D341Med (cell line): ENCODE measurements at regions not wholly inside any gene's neighbourhood (a gene's known extent, or its start where the extent isn't known, plus 50 kb on each side); places are given as distances from the start of the nearest gene placed in this dataset.

Experiments
- DNase-seq: peaks from one replicate; pipeline ENCODE4 v3.0.0; 2012; ENCODE audit warnings: low spot score

DNA sequence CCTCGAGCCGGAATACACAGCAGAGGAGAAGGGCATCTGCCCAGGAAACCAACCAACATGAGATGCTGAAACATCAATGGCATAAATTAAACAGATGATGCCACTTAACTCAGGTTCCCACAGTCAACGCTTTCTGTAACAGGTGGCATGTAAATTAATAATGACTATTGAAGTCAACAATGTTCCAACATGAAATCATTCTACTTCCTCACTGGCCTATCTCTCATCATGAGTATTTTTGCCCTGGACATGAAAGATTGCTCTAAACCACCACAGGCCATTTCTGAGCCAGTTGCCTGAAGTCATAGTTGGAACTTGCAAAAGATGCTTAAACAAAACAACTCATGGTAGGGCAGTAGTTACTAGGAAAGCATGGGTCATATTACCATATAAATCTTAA lies 397.9 kb upstream of the JARID2 start:
- no peak for DNase-seq

DNA sequence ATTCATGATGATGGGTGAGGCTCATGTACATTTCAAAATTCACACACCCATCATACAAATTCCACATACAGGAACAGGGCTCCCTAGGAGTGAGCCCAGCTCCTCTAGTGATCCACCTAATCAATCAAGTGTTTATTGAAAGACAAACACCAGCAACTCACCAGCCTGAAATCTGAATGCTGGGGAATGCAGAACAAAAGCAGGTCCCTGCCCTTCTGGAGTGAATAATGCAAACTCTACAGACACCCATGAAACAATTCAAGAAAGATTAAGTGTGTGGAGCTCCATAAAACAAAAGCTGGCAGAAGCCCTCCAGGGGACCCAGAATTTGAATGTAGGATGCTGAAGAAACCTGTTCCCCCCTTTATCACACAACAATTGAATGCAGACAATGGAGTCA lies 396.7 kb upstream of the JARID2 start:
- DNase-seq: no peak

DNA sequence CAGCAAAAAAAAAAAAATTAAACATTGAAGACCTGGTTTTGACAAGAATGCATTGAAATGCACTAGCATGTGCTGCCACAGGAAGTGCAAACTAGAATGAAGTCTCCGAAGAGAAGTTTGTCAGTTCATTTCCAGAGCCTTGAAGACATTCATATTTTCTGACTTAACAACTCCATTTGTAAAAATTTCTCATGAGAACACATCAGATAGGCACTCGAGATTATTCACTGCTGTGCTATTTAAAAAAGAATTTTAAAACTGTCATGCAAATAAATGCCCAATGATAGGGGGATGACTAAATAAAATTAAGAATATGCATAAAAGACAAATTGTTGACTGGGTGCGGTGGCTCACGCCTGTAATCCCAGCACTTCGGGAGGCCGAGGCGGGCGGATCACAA lies 394.6 kb upstream of the JARID2 start:
- DNase-seq: no peak

DNA sequence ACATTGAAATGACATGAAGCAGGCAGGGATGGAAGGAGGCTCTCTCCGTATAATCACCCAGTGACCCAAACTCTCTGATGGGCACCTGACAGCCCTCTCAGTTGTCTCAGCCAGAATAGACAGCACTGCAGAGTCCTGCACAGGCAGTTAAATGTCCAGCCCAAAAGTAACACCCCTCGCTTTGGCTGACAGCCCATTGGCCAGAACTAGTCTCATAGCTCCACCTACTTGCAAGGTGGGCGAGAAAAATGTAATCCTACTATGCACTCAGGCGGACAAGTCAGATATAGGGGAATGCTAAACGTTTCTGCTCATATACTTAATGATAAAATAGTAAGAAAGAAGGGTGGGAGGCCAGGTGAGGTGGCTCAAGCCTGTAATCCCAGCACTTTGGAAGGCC lies 393.5 kb upstream of the JARID2 start:
- DNase-seq: no peak

DNA sequence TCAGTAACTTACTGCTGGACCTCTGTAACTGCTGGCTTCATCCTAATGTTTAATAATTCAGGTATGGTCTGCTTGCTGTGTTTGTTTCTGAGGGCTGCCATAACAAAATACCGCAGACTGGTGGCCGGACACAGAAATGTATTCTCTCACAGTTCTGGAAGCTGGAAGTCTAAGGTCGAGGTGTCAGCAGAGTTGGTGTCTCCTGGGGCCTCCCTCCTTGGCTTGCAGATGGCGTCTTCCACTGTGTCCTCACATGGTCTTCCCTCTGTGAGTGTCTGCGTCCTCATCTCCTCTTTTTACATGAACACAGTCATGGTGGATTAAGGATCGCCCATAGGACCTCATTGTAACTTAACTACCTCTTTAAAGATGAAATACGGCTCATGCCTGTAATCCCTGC lies 389.7 kb upstream of the JARID2 start:
- DNase-seq: no peak

DNA sequence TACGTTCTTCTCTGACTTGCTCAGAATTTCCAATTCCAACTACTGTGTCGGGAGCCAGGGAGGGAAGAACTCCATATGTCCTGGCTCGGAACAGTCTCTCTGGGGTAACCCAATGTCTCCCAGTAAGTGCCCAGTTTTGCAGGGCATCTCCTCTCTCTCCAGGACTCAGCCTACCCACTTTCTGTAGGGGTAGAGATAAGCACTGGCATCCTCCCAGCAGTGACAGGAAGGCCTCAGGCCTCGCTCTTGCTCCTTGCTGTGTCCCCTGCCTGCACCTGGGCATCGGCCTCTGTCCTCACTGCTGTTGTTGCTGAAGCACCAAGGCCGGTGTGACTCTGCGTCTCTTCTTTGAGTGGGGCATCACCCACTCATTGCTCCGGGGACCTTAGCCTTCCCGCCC lies 388.9 kb upstream of the JARID2 start:
- DNase-seq: no peak

DNA sequence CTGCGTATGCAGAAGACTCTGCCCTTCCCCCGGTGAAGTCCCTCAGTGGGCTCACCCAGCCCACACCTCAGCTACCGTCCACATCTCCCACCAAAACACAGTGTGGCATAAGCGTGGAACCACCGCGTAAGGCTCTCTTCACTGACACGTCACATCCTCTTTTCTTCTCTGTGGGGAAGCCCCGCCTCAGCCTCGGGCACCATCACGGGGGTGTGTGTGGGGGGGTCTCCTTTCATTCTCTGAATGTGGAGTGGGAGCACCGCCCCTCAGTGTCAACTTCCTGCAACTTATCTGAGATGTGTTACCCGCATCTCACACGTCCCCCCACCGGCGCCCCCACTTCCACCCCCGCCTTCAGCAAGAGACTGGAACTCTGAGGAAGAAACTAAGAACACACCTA lies 388.4 kb upstream of the JARID2 start:
- no peak for DNase-seq

DNA sequence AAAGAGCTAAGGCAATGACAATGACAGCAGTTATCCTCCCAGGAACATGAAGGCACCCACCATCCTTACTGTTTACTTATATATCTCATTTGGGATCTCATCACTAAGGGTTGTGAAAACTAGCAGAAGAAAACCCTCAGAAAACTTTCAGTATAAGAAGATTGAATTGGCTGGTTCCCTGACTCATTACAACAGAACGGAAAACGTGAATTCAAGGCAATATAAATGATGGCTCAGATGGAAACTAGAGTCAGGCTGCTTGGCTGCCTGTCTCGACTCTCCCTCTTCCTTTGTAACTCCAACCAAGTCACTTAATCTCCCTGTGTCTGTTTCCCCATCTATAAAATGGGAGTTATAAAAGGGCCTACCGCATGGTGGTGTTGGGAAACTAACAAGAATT lies 387.1 kb upstream of the JARID2 start:
- DNase-seq: no peak

DNA sequence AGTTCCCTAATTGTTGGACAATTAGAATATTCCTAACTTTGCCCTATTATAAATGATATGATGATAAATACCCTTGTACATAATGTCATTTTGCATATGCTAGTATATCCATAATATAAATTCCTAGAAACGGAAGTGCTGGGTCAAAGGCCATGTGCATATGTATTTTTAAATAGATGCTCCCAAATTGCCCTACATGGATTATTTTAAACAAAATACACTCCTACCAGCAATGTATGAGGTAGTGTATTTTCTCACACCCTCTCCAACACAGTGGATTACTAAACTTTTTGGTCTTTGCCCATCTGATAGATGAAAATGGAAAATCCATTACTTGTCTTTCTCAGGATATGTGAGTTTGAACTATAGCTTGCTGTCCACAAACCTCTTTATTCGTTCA lies 385.1 kb upstream of the JARID2 start:
- DNase-seq: no peak

DNA sequence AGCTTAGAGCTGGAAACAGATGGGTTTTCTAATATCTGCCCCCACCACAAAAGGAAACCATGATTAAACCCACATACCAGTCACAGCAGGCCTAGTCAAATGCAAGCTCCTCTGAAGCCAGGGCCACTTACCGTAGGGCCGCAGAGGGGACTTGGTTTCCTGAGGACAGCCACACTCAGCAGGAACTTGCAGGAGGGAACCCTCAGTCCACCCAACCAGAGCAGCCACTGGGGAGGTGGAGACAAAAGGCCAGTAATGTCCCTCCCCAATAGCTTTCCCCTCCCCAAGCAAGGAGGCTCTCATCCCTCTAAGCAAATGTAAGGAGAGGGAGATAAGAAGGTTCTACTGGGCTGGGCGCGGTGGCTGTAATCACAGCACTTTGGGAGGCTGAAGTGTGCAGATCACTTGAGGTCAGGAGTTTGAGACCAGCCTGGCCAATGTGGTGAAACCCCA lies 384.4 kb upstream of the JARID2 start:
- DNase-seq: peak; percentile 73

DNA sequence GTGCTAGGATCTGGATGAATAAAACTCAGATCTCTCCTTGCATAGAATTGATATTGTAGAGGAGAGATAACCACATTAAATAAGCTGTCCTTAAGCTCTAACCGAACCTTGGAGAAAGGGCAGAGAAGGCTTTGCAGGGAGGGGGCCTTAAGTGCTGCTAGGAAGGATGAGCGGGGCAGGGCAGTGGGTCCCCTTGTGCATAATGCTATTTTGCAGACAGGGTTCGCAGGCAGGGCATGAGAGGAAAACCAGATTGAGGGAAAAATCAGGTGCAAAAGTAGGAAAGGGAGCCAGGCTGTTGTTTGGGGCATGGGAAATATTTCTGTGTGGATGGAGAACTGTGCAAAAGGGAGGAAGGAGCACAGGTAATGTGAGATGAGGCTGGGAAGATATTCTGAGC lies 383.0 kb upstream of the JARID2 start:
- no peak for DNase-seq

DNA sequence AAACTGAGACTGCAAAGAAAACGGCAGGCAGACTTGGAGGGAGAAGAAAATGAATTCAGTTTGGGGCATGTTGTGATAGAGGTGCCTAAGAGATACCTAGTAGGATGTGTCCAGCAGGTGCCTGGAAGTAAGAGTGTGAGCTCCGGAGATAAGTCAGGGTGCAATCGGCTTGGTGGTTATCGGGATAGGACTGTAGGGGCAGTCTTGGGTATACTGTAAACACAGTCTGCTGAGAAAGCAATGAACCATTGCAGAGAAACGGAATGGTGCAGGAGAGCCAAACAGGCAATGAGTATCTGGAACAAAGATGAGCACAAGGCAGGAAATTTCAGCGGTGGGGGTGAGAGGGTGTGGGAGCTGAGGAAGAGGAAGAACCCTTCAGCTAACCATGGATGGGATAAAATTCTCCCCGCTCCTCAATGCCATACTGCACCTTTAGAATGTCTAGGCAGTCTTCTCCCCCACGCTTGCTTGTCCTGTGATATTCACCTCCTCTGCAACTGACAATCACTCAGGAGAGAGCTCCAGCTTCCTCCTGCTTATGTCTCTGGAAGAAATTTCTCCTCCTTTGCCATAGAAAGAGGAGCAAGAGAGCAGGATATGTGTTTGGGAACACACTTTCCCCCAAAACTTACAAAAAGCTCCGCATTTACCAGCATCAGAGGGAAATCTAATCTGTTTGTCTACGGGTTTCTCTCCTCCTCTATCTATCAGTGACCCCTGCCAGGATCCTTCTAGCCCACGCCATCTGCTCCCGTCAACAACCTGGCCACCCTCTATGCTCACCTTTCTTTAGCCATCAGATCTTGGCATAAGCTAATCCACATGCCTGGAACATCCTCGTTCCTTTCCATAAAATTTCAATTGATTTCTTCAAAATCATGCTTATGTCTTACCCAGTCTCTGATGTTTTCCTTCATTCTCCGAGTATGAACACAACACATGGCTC lies 381.7 kb upstream of the JARID2 start:
- no peak for DNase-seq

DNA sequence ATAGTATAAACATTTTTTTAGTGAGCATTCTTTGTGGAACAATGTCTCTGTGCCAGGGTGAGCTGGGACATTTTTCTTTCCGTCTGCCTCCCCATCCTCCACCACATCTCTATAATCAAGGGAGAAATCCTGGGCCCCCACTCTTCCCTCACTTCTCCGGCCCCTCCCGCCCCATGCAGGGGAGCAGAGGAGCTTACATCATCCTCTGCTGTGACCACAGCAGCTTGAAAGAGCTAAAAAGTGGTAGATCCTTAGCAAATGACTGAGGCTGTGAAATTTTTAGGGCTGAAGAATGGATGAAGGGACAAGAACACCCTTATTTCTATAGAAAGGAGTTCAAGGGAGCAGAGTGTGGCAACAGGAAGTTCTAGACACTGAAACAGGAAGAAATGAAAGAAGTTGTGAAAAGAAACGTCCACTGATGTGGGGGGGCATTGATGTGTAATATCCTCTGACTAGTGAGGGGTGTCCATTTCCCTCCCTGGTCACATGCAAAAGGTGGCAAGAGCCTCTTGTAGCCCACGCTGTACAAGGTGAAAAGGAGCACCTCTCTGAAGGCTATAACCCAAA lies 380.3 kb upstream of the JARID2 start:
- DNase-seq: no peak

DNA sequence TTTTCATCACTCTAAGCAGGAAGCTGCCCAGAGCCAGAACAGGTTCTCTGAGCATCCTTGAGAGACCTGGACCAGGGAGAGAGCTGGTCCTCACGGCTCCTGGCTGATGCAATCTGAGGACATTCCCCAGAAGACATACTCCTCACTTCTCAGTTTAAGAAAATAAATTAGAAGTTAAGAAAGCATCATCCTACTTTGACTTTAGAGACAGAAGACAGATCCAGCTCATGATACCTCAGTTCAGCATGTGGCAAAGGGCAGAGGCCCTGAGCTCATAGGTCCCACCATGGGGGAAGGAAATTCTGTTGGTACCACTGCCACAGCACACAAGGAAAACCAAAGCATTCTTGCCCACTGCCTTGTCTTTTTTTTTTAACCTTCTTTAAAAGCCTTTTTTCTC lies 378.1 kb upstream of the JARID2 start:
- DNase-seq: no peak

DNA sequence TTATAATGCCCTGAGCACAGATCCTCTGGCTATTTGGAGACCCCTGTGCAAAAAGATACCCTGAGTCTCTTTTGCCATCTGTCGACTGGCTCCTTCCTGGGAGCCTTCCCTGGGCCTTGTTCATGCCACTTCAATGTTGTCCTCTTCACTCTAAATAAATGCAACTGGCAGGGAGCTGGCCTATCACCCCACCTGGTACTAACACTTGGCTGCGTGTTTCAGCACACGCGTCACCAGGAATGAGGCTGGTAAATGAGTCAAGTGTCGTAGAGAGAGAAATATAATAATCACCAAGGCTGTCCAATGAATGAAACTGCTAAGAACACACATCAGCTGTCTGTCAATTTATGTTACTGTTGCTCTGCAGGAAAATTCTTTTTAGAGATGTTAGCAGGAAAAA lies 374.6 kb upstream of the JARID2 start:
- DNase-seq: no peak

DNA sequence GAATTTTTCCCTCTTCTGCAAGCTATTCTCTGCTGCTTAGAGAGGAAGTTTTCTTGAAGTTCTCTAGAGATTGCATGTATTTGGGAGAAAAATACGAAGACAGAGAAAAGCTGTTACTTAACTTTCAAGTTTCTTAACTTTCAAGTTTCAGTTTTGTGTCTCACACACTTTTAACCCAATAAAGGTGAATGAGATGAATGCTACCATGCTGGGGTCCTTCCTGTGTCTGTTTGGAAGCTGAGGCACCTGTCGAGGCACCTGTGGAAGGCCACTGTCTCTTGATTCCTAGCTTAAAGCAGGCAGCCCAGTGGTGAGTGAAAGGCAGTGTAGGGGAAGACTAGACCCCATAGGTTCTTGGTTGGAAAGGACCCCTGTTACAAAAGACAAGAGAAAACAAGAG lies 372.8 kb upstream of the JARID2 start:
- no peak for DNase-seq

DNA sequence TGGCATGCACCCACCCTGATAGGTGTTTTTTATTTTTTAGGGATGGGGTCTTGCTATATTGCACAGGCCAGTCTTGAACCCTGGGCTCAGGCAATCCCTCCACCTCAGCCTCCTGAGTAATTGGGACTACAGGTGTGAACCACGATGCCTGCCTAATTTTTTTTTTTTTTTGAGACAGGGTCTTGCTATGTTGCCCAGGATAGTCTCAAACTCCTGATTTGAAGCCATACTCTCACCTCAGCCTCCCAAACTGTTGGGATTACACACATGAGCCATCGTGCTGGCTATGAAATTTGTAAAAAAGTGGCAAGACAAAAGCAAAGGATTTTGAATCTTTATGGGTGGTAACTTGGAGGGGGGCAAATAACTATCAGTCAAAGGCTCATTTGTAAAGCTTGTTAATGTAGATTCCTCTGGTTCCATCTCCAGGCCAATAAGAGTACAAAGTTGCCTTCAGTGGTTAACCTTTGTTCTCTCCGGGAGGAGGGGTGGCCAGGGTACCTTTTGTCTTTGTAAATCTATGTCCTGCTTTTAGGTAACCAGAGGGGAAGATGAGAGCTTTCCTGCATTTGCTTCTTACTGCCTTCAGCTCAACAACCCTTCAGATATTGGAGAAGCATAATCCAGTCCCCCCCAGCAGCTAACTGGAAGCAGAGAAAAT lies 372.0 kb upstream of the JARID2 start:
- no peak for DNase-seq

DNA sequence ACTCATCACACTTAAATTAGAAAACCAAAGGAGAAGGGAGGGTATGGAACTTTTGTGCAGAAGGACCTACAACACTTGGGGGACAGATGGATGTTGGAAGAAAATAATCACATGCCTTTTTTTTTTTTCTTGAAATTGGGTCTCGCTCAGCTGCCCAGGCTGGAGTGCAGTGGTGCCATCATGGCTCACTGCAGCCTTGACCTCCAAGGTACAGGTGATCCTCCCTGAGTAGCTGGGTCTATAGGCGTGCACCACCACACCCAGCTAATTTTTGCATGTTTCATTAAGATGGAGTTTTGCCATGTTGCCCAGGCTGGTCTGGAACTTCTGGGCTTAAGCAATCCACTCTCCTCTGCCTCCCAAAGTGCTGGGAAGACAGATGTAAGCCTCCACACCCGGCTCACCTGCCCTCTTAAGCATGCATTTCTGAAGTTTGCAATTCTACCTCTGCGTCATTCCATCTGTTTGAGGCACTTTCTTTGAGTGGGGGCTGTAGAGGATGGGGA lies 370.8 kb upstream of the JARID2 start:
- no peak for DNase-seq

DNA sequence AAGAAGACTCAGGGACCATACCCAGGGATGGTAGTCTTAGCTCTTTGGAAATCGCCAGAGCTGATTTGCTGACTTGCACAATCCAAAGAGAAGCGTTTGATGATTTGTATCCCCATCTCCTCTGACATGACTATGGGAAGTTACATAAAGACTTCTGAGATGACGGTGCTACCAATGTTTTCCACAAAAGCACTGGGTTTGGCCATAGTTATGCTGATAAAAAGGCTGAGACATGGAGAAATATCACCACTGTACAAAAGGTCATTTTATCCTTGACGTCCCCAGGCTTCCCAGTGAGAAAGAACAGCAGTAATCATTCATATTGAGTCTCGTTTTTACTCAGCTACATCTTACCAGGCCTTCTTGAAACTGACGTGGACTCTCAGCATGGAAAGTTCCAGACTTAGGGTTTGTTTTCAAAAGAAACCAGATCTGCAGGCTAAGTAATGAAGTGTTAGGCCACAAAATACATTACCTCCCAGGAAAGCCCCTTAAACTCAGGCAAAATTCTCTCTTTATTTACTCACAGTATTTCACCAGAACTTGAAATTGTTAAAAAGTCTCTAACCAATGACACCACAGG lies 370.3 kb upstream of the JARID2 start:
- no peak for DNase-seq

DNA sequence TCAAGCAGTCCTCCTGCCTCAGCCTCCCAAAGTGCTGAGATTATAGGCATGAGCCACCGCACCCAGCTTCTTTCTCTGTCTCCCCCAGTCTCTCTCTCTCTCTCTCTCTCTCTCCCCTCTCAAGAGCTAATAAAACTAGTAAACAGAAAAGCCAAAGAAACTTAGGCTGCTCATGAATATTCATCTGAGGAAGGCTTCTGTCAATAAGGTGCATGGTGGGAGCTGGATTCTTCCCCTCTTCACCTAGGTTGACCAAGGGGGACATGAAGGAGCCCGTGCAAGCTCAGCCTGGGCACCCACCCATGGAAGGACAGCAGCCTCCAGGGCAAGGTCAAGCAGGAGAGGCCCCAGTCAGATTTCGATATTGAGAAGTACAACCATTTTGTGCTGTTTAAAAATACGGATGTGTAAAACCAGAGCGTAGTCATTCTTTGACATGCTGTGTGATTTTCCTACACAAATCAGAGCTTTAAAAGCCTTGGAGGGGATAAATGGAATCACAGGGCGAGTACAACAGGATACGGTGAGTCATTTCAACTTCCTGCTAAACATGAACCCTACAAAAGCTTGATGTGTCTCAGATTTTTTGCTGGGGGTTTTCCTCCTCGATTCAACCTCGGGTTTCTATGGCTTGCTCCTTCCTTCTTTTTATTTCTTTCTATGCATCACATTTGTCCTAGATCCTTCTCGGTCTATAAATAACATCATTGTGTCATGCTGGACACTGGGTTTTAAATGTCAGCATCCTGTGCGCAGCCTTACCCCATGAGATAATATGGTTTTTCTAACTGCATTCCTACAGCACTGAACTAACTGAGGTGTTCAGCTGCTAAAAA lies 368.9 kb upstream of the JARID2 start:
- DNase-seq: no peak

DNA sequence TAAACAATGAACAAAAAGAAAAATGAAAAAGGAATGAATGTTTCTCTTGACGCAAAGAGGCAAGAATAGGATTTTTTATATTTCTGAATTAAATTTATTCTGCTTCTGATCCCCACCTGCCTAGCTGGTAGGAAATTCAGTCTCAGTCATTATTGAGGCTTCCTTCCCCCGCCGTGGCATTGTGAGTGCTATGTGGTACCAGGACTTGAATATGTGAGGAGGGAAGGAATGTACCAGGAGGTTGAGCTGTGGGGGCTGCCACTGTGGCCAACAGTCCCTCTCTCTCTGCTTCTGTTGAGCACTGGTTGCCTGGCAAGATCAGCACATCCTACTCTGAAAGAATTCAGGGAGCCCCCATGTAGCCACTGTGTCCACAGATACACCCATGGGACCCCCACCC lies 368.1 kb upstream of the JARID2 start:
- DNase-seq: no peak

DNA sequence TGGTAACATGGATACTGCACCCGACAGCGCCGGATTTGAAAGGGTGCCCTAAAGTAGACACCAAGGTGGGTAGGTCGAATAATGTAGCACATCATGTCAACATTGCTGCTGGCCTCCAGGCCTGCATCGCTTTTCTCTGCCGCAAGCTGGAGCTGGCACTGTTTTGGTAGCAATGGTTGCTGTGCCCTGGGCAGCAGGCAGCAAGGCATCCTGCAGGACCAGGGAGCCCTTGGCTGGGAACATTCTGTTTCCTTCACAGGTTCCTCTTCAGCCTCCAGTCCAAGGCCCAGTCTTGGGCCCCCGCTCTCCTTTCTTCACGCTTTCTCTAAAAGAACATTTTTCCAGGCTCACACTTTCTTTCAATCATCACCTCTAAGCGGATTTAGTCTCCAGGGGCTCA lies 365.8 kb upstream of the JARID2 start:
- no peak for DNase-seq
